Adrenal gland (tissue), 9 donors: ENCODE measurements at regions not wholly inside any gene's neighbourhood (a gene's known extent, or its start where the extent isn't known, plus 50 kb on each side); places are given as distances from the start of the nearest gene placed in this dataset.

Experiments
- DNase-seq, 7 donors: peaks; one replicate each; pipeline ENCODE4 v3.0.0-alpha.2; 2019 to 2020
- H3K27ac ChIP-seq, 5 donors: fragments of 200-600 bp; sonication (generic) in 4 of 5; 1 replicate in 3 of 5; 2 replicates in 2 of 5; pipeline versions ENCODE4 v1.5.1 to v1.8.0; 2016 to 2020; ENCODE audit warnings: mild to moderate bottlenecking in 1 of 5
- H3K27me3 ChIP-seq: fragments of 200-600 bp; 2 replicates; pipeline ENCODE4 v1.8.0; 2021
- H3K36me3 ChIP-seq, 2 donors: fragments of 200-600 bp; replicated peaks in 1 of 2; 1 replicate in 1 of 2; 2 replicates in 1 of 2; pipeline versions ENCODE4 v1.5.1 to v1.8.0; 2018 to 2022
- H3K4me1 ChIP-seq, 2 donors: fragments of 200-600 bp; replicated peaks in 1 of 2; 1 replicate in 1 of 2; 2 replicates in 1 of 2; pipeline versions ENCODE4 v1.5.1 to v1.8.0; 2018 to 2021
- H3K4me3 ChIP-seq, 4 donors: fragments of 200-600 bp; sonication (generic) in 3 of 4; one replicate each; pipeline ENCODE4 v1.5.1; 2016 to 2018
- H3K9me3 ChIP-seq, 3 donors: fragments of 200-600 bp; sonication (generic) in 1 of 3; replicated peaks in 1 of 3; 1 replicate in 2 of 3; 2 replicates in 1 of 3; pipeline versions ENCODE4 v1.5.1 to v1.8.0; 2016 to 2021
- POLR2A ChIP-seq, 2 donors: fragments of 450-650 bp; IDR thresholded peaks; one replicate each; pipeline ENCODE4 v1.6.1; 2017; ENCODE audit warnings: antibody characterized with exemption in 2 of 2, mild to moderate bottlenecking in 2 of 2, moderate library complexity in 1 of 2
- WGBS, 4 donors: extraction: QIAGEN DNeasy Blood & Tissue Kit in 2 of 4; methylation state at CpG; one replicate each; pipeline versions ENCODE4 v1.1.5 to v1.1.7; 2013 to 2017; 5-methylcytosine and 5-hydroxymethylcytosine counted together
- intact Hi-C, 2 donors: fragments of 100-400 bp; cut with DNase I; formaldehyde crosslinking; loops; one replicate each; pipeline versions ENCODE4 v1.14.1 to v1.15.0; 2022 to 2023
- TF ChIP-seq, protein P1 (sequence below), 6 experiments: fragments of 450-650 bp in 4 of 6; fragments of 200-600 bp in 2 of 6; sonication (generic) in 1 of 6; IDR thresholded peaks; 1 replicate in 5 of 6; 2 replicates in 1 of 6; pipeline versions ENCODE4 v1.5.1 to v1.8.0; 2016 to 2021; ENCODE audit warnings: antibody characterized with exemption in 6 of 6, mild to moderate bottlenecking in 2 of 6, moderate library complexity in 1 of 6
- donor health status: healthy with polysubstance abuse.
- donor health status: Bipolar disorder and iron deficiency.
- donor health status: DM: yes; HTN: yes; CAD: no.
- donor health status: DM: no; HTN: no; CAD: no.
- donor health status: DM: no; HTN: no; CAD: no.

DNA sequence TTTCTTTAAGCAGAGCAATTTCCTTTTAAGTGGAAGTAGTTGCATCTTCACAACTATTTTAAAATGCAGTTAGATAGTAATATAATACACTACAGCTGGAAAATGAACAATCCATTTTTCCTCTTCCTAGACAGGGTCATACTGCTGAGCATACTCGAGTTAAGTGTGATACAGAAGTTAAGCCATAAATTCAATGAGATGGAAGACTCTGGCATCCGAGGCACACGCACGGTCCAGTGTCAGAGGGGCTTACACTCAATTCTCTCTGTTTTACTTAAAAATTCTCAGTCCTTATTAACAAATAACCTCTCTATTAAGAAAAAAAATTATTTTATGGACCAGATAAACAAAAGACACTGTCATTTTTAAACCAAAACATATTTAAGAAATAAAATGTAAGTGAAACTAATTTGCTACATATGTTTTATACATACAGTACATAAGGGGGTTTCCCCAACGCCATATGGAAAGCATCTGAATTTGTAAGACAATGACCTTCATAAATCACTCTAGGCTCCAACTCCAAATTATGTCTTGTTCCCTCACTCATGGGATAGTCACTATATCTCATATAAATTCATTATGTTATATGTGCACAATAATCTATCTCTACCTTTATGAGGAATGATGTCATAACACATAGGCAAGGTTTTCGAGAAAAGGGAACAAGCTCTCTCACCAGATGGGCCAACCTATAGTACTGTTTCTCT is 315.3 kb downstream of the PAPSS1 start:
- H3K36me3 ChIP-seq: no peaks in the 10 kb centered on the region
- no peaks in the 10 kb centered on the region for H3K27me3 ChIP-seq
- 56 to 67% (median 62%) methylated on average over 6 of the region's 6 CpGs for WGBS, 4 donors
- H3K9me3 ChIP-seq: no peaks in the 10 kb centered on the region
- intact Hi-C loops: no loop called here
- no peaks in the 10 kb centered on the region for H3K4me1 ChIP-seq
- no peak overlapping the region for H3K27ac ChIP-seq
- no peak for DNase-seq
- H3K4me3 ChIP-seq: no peak overlapping the region
- TF ChIP-seq POLR2A (IDR thresholded peaks at IDR 0.05): no peak
- TF ChIP-seq, protein P1, sequence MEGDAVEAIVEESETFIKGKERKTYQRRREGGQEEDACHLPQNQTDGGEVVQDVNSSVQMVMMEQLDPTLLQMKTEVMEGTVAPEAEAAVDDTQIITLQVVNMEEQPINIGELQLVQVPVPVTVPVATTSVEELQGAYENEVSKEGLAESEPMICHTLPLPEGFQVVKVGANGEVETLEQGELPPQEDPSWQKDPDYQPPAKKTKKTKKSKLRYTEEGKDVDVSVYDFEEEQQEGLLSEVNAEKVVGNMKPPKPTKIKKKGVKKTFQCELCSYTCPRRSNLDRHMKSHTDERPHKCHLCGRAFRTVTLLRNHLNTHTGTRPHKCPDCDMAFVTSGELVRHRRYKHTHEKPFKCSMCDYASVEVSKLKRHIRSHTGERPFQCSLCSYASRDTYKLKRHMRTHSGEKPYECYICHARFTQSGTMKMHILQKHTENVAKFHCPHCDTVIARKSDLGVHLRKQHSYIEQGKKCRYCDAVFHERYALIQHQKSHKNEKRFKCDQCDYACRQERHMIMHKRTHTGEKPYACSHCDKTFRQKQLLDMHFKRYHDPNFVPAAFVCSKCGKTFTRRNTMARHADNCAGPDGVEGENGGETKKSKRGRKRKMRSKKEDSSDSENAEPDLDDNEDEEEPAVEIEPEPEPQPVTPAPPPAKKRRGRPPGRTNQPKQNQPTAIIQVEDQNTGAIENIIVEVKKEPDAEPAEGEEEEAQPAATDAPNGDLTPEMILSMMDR (IDR thresholded peaks at IDR 0.05): no peak

DNA sequence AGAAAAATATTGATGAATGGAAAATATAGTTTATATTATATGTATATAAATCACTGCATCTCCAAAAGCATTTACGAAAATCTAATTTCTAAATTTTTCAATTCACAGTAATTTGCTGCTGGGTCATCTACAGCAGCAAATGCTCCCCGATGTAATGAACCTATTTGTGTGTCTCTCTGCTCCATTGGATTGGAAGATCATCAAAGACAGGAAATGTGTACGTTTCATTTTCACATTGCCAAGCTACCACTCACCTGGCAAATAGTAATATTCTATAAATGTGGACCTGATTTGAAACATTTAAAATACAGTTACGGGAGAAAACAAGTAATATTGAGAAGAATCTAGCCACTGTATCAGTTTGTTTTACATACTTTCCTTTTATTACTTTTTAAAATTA is 317.7 kb downstream of the PAPSS1 start:
- Histone ChIP-seq H3K9me3 (no peaks in the 10 kb centered on the region), H3K36me3 (no peaks in the 10 kb centered on the region), H3K4me3 (no peak overlapping the region), H3K4me1 (no peaks in the 10 kb centered on the region), H3K27me3 (no peaks in the 10 kb centered on the region), H3K27ac (no peak overlapping the region)
- intact Hi-C loops: no loop called here
- TF ChIP-seq POLR2A (IDR thresholded peaks at IDR 0.05): no peak
- TF ChIP-seq, protein P1 (IDR thresholded peaks at IDR 0.05): no peak
- 67 to 82% (median 75%) methylated on average over 4 of the region's 4 CpGs for WGBS, 4 donors
- DNase-seq: no peak

DNA sequence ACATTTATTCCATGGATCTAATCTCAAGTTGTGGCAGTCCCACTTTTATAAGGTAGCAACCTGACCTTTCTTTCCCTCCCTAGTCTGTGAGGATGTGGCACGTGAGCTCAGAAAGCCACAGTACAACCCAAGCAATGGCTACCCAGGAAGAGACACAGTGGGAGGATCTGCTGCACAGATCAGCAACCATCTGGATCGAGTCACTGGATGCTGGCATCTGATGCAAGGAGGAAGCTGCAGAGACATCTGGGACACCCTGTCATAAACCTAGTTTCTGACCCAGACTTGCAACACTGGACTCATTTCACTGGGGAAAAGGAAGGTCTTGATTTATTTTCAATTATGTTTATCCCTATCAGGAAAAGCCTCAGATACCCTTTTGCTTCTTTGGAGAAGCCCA is 327.1 kb downstream of the PAPSS1 start:
- intact Hi-C loops: no loop called here
- Histone ChIP-seq H3K4me3 (peak overlapping the region in 1 of 4 donors; percentile 12), H3K27ac (peak overlapping the region in 1 of 5 donors; percentile 38)

DNA sequence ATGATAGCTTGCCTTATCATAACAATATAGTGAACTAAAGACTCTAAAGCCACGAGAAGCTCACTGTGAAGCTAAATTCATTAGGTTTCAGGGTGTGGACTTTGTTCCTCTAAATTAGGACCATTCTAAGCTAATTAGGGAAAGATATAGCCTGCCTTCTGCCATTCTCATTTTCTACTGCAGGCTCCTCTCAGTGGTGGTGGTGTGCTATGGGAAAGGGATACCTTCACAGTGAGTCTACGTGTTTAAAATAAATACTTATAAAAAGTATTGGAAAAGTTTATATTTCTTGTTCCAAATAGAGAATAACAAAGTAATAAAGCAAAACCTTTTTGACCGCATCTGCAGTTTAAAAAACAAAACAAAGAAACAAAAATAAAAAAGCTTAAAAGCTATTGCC is 327.7 kb downstream of the PAPSS1 start:
- no peak for TF ChIP-seq POLR2A (IDR thresholded peaks at IDR 0.05)
- TF ChIP-seq, protein P1 (IDR thresholded peaks at IDR 0.05): no peak
- intact Hi-C loops: no loop called here
- Histone ChIP-seq H3K27me3 (no peaks in the 10 kb centered on the region), H3K9me3 (no peaks in the 10 kb centered on the region), H3K4me3 (peak overlapping the region in 1 of 4 donors; percentile 12), H3K27ac (no peak overlapping the region), H3K4me1 (no peaks in the 10 kb centered on the region), H3K36me3 (no peaks in the 10 kb centered on the region)
- DNase-seq: no peak
- WGBS, 4 donors: 69 to 81% (median 74%) methylated on average over 3 of the region's 3 CpGs

More for the DNA sequence above, 327.1 kb downstream of the PAPSS1 start:
- peak in 4 of 7 donors; percentile 4 to 51 (median 23) for DNase-seq
- Histone ChIP-seq H3K36me3 (no peaks in the 10 kb centered on the region), H3K4me1 (no peaks in the 10 kb centered on the region), H3K9me3 (no peaks in the 10 kb centered on the region), H3K27me3 (no peaks in the 10 kb centered on the region)
- TF ChIP-seq POLR2A (IDR thresholded peaks at IDR 0.05): no peak
- TF ChIP-seq, protein P1 (IDR thresholded peaks at IDR 0.05): no peak
- 30 to 47% (median 38%) methylated on average over 2 of the region's 2 CpGs for WGBS, 4 donors
